H9 (cell line): ENCODE measurements at regions not wholly inside any gene's neighbourhood (a gene's known extent, or its start where the extent isn't known, plus 50 kb on each side); places are given as distances from the start of the nearest gene placed in this dataset.

ENCODE experiments used
- DNase-seq: peaks from one replicate; pipeline ENCODE4 v3.0.0-alpha.2; 2017
- H2AFZ ChIP-seq: one replicate; pipeline ENCODE4 v1.6.1; 2013; ENCODE audit warnings: mild to moderate bottlenecking, low read length, control low read depth, moderate library complexity
- H2AK5ac ChIP-seq: 2 replicates; pipeline ENCODE4 v1.6.1; 2013; ENCODE audit warnings: low read length, control low read depth, mixed read lengths; ENCODE audit not compliant: insufficient read length
- H2BK120ac ChIP-seq: one replicate; pipeline ENCODE4 v1.6.1; 2013; ENCODE audit warnings: low read depth, mild to moderate bottlenecking, low read length, control low read depth, inconsistent platforms; ENCODE audit not compliant: poor library complexity, severe bottlenecking
- H2BK12ac ChIP-seq: 2 replicates; pipeline ENCODE4 v1.6.1; 2013; ENCODE audit warnings: low read length, control low read depth, mixed read lengths, low read depth; ENCODE audit not compliant: insufficient read length
- H2BK15ac ChIP-seq: 2 replicates; pipeline ENCODE4 v1.6.1; 2013; ENCODE audit warnings: low read depth, low read length, control low read depth
- H2BK20ac ChIP-seq: one replicate; pipeline ENCODE4 v1.6.1; 2013; ENCODE audit warnings: low read depth, mild to moderate bottlenecking, low read length, control low read depth, inconsistent platforms; ENCODE audit not compliant: poor library complexity, severe bottlenecking
- H2BK5ac ChIP-seq: 2 replicates; pipeline ENCODE4 v1.6.1; 2013; ENCODE audit warnings: low read length, control low read depth, mixed read lengths; ENCODE audit not compliant: insufficient read length
- H3K14ac ChIP-seq: 2 replicates; pipeline ENCODE4 v1.6.1; 2013; ENCODE audit warnings: low read length, control low read depth; ENCODE audit not compliant: insufficient read depth
- H3K18ac ChIP-seq: 2 replicates; pipeline ENCODE4 v1.6.1; 2013; ENCODE audit warnings: low read depth, mild to moderate bottlenecking, mixed read lengths, low read length, control low read depth; ENCODE audit not compliant: insufficient read length
- H3K23ac ChIP-seq: 2 replicates; pipeline ENCODE4 v1.6.1; 2013; ENCODE audit warnings: low read length, control low read depth, mixed read lengths, low read depth; ENCODE audit not compliant: insufficient read length
- H3K23me2 ChIP-seq: 2 replicates; pipeline ENCODE4 v1.6.1; 2013; ENCODE audit warnings: low read depth, mild to moderate bottlenecking, mixed read lengths, low read length, control low read depth; ENCODE audit not compliant: insufficient read length, poor library complexity, severe bottlenecking
- H3K27ac ChIP-seq: 2 replicates; pipeline ENCODE4 v1.5.1; 2013; ENCODE audit warnings: low read length, control low read depth, mixed read lengths, low read depth; ENCODE audit not compliant: insufficient read length
- H3K27me3 ChIP-seq: 2 replicates; pipeline ENCODE4 v1.6.1; 2013; ENCODE audit warnings: low read length, control low read depth, inconsistent platforms; ENCODE audit not compliant: insufficient read depth
- H3K4ac ChIP-seq: 2 replicates; pipeline ENCODE4 v1.6.1; 2013; ENCODE audit warnings: low read depth, mild to moderate bottlenecking, control low read depth, inconsistent platforms, low read length, moderate library complexity
- H3K4me1 ChIP-seq: 2 replicates; pipeline ENCODE4 v1.6.1; 2013; ENCODE audit warnings: low read length, control low read depth, inconsistent platforms; ENCODE audit not compliant: insufficient read depth
- H3K4me2 ChIP-seq: 2 replicates; pipeline ENCODE4 v1.6.1; 2013; ENCODE audit warnings: low read length, control low read depth, mixed read lengths; ENCODE audit not compliant: insufficient read length, insufficient read depth
- H3K56ac ChIP-seq: 2 replicates; pipeline ENCODE4 v1.6.1; 2013; ENCODE audit warnings: low read depth, mild to moderate bottlenecking, mixed read lengths, low read length, control low read depth; ENCODE audit not compliant: insufficient read length
- H3K79me1 ChIP-seq: 2 replicates; pipeline ENCODE4 v1.6.1; 2013; ENCODE audit warnings: low read depth, mild to moderate bottlenecking, moderate library complexity, low read length, control low read depth, inconsistent platforms; ENCODE audit not compliant: insufficient read depth, poor library complexity, severe bottlenecking
- H3K79me2 ChIP-seq: 2 replicates; pipeline ENCODE4 v1.6.1; 2013; ENCODE audit warnings: low read length, control low read depth, inconsistent platforms; ENCODE audit not compliant: insufficient read depth
- H3K9ac ChIP-seq: 2 replicates; pipeline ENCODE4 v1.6.1; 2013; ENCODE audit warnings: low read length, control low read depth, mixed read lengths; ENCODE audit not compliant: insufficient read length; ENCODE audit errors: extremely low read depth
- H3K9me3 ChIP-seq: one replicate; pipeline ENCODE4 v1.6.1; 2013; ENCODE audit warnings: low read depth, low read length, inconsistent platforms; ENCODE audit not compliant: control insufficient read depth
- H3T11ph ChIP-seq: one replicate; pipeline ENCODE4 v1.6.1; 2013; ENCODE audit warnings: mild to moderate bottlenecking, low read length, control low read depth, inconsistent platforms
- H4K20me1 ChIP-seq: one replicate; pipeline ENCODE4 v1.6.1; 2013; ENCODE audit not compliant: control insufficient read depth, insufficient read length, insufficient read depth
- H4K5ac ChIP-seq: 2 replicates; pipeline ENCODE4 v1.6.1; 2013; ENCODE audit warnings: low read depth, mild to moderate bottlenecking, mixed read lengths, low read length, control low read depth; ENCODE audit not compliant: insufficient read length
- H4K8ac ChIP-seq: replicated peaks from 2 replicates; pipeline ENCODE4 v1.6.1; 2013; ENCODE audit warnings: low read length, control low read depth, mixed read lengths, low read depth; ENCODE audit not compliant: insufficient read length
- H4K91ac ChIP-seq: 2 replicates; pipeline ENCODE4 v1.6.1; 2013; ENCODE audit warnings: low read depth, mild to moderate bottlenecking, moderate library complexity, mixed read lengths, low read length, control low read depth; ENCODE audit not compliant: insufficient read length
- H3K27ac Mint-ChIP-seq, 3 experiments: 2 replicates in 2 of 3; 3 replicates in 1 of 3; pipeline ENCODE4 v1.8.0; 2020 to 2021; ENCODE audit warnings: mixed read lengths in 3 of 3, mild to moderate bottlenecking in 1 of 3, moderate library complexity in 1 of 3
- H3K27me3 Mint-ChIP-seq: 2 replicates; pipeline ENCODE4 v1.8.0; 2021; ENCODE audit warnings: low read depth, mild to moderate bottlenecking, moderate library complexity, mixed read lengths
- H3K36me3 Mint-ChIP-seq, 3 experiments: 2 replicates in 2 of 3; 3 replicates in 1 of 3; pipeline ENCODE4 v1.8.0; 2020 to 2021; ENCODE audit warnings: low read depth in 3 of 3, mixed read lengths in 3 of 3; ENCODE audit not compliant: insufficient read depth in 1 of 3
- H3K4me1 Mint-ChIP-seq, 2 experiments: 2 replicates each; pipeline ENCODE4 v1.8.0; 2020; ENCODE audit warnings: mixed read lengths in 2 of 2
- H3K4me3 Mint-ChIP-seq, 2 experiments: 2 replicates in 1 of 2; 3 replicates in 1 of 2; pipeline ENCODE4 v1.8.0; 2020 to 2021; ENCODE audit warnings: mild to moderate bottlenecking in 2 of 2, mixed read lengths in 2 of 2, moderate library complexity in 1 of 2
- H3K9me3 Mint-ChIP-seq, 2 experiments: 2 replicates in 1 of 2; 3 replicates in 1 of 2; pipeline ENCODE4 v1.8.0; 2020; ENCODE audit warnings: mild to moderate bottlenecking in 2 of 2, mixed read lengths in 2 of 2, moderate library complexity in 1 of 2
- CTCF ChIP-seq: fragments of 200-600 bp; sonication (generic); conservative IDR thresholded peaks from 3 replicates; pipeline ENCODE4 v1.8.0; 2021; ENCODE audit warnings: antibody characterized with exemption, mild to moderate bottlenecking

- no peak overlapping the region for H3T11ph ChIP-seq
- no peak overlapping the region for H3K23ac ChIP-seq
- H3K27me3 ChIP-seq = no peaks in the 10 kb centered on the region
- H3K27ac Mint-ChIP-seq = no peak overlapping the region
- no peaks in the 10 kb centered on the region for H3K9me3 Mint-ChIP-seq
- H3K14ac ChIP-seq = no peak overlapping the region
- no peak overlapping the region for H4K8ac ChIP-seq
- no peak overlapping the region for H2AFZ ChIP-seq
- H3K79me2 ChIP-seq = no peaks in the 10 kb centered on the region
- H3K27ac ChIP-seq = no peak overlapping the region
- H3K23me2 ChIP-seq = no peaks in the 10 kb centered on the region
- no peak overlapping the region for H2BK20ac ChIP-seq
- no peak overlapping the region for H4K91ac ChIP-seq
- no peak overlapping the region for H3K56ac ChIP-seq
- H3K4ac ChIP-seq = no peak overlapping the region
- H3K4me2 ChIP-seq = no peak overlapping the region
- no peak overlapping the region for H2AK5ac ChIP-seq
- no peak overlapping the region for H2BK12ac ChIP-seq
- no peaks in the 10 kb centered on the region; the same call in 1 of the 2 replicates for H3K27me3 Mint-ChIP-seq
- H3K79me1 ChIP-seq = no peaks in the 10 kb centered on the region
- no peaks in the 10 kb centered on the region for H4K20me1 ChIP-seq
- H3K36me3 Mint-ChIP-seq = peaks cover 0 to 2% (median 0%) of the 10 kb centered on the region in 3 experiments; a peak in 2 of 7 replicates
- H2BK5ac ChIP-seq = no peak overlapping the region
- H3K4me3 Mint-ChIP-seq = no peak overlapping the region
- H4K5ac ChIP-seq = no peak overlapping the region
- no peaks in the 10 kb centered on the region for H3K9me3 ChIP-seq
- no peak overlapping the region for H2BK120ac ChIP-seq
- H2BK15ac ChIP-seq = no peak overlapping the region
- no peak overlapping the region for H3K9ac ChIP-seq
- no peaks in the 10 kb centered on the region for H3K4me1 ChIP-seq
- TF ChIP-seq CTCF = no peak
- H3K4me1 Mint-ChIP-seq = no peaks in the 10 kb centered on the region; a peak in 2 of 4 replicates
- H3K18ac ChIP-seq = no peak overlapping the region
- no peak for DNase-seq
Observed at GRCh38 chr5:88063813-88064212, 204.8 kb downstream of the TMEM161B start.
